Right renal cortex interstitium (tissue), 3 donors: ENCODE measurements at regions not wholly inside any gene's neighbourhood (a gene's known extent, or its start where the extent isn't known, plus 50 kb on each side); places are given as distances from the start of the nearest gene placed in this dataset.
"Not testable (repeated sequence)": the region's sequence is repeated elsewhere in the genome, so short reads cannot be mapped to it uniquely, and the experiment has no call there.

Experiments used
- DNase-seq, 3 donors: peaks; one replicate each; pipeline ENCODE4 v3.0.0-alpha.2; 2013; ENCODE audit warnings: low read depth in 3 of 3, low spot score in 2 of 3

DNA sequence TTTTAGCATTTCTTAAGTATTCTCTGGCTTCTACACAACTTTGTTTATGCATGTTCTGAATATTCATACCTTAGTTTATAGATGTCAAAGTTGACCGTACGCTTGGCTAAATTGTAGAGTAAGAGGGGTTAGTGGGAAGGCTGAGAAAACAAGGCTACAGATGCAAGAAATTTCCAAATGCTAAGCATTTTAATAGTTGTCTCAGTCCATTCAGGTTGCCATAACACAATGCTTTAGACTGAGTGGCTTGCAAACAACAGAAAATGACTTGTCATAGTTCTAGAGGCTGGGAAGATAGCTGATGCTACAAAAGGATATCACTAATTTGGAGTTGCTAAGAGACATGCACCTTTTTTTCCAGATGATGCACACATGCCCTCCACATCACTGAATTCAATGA is 53.0 kb upstream of the C1QTNF3 start:
- DNase-seq, result not testable (repeated sequence)

DNA sequence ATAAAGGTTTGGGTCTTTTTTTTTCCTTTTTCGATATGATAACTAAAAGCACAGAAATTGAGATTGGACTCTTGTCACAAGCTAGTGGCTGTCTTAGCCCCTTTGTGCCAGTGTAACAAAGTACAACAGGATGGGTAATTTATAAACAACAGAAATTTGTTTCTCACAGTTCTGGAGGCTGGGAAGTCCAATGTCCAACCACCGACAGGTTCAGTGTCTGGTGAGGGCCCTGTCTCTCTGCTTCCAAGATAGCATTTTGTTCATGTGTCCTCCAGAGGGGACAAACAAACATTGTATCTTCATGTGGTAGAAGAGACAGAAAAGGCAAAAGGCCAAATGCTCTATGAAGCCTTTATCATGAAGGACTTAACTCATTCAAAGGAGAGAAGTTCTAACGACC is 56.9 kb upstream of the C1QTNF3 start:
- not testable (repeated sequence) for DNase-seq

DNA sequence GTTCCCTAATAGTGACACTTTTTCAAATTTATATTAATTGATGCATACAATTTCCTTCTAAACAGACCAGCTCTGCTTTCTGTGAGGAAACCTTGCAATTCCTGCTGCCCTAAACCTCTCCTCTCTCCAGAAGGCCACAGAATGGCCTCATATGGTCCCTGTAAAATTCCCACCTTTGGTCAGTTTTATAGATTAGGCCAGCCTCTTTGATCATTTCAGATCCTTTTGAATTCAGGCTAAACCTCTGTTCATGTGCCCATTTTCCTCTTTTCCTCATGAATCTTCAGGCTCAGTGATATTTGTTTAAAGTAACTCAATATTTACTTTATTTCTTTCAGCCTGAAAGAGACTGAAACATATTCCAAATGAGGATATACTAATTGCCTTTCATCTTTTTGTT is 58.6 kb upstream of the C1QTNF3 start:
- not testable (repeated sequence) for DNase-seq

DNA sequence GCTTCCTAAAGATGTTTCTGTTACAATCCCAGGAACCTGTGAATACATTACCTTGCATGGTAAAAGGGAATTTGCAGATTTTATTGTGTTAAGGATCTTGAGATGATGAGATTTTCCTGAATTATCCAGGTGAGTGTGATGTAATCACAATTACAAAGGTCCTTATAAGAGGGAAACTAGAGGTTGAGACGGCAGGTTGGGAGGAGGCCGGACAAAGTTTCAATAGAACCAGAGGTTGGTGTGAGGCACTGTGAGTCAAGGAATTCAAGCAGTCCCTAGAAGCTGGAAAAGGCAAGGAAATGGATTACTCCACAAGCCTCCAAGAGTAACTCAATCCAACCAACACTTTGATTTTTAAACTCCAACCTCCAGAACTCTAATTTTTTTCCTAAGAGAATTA is 65.9 kb upstream of the C1QTNF3 start:
- not testable (repeated sequence) for DNase-seq

DNA sequence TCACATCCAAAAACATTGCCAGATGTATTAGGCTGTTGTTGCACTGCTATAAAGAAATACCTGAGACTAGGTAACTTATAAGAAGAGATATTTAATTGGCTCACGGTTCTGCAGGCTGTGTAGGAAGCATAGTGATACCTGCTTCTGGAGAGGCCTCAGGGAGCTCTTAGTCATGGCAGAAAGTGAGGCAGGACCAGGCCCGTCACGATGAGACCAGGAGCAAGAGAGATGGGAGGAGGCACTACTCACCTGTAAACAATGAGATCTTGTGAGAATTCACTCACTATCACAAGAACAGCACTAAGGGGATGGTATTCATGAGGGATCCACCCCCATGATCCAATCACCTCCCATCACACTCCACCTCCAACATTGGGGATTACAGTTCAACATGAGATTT is 81.3 kb upstream of the C1QTNF3 start:
- not testable (repeated sequence) for DNase-seq

DNA sequence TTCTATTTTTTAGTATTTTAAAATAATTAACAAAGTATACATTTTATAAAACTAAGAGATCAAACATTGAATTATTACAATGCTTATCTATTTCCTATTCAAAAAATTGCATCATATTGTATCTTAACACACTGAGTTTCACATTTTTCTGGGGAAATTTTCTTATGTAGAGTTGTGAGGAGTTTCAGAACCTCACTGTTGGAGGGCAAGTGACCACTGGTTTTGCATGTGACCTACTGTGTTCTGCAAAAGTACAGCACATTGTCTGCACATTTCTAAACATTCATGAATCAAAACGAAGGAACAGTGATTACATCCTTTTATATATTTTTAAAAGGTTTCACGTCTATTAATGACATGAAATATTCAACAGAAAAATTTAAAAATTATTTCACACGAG is 82.3 kb upstream of the C1QTNF3 start:
- DNase-seq, result not testable (repeated sequence)

DNA sequence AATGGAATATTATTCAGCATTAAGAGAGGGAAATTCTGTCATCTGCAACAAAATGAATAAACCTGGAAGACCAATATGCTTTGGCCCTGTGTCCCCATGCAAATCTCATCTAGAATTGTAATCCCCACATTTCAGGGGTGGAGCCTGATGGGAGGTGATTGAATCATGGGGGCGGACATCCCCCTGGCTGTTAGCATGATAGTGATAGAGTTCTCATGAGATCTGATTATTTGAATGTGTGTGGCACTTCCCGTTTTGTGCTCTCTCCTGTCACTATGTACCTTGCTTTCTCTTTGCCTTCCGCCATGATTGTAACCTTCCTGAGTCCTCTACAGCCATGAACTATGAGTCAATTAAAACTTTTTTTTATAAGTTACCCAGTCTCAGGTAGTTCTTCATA is 83.7 kb upstream of the C1QTNF3 start:
- DNase-seq, result not testable (repeated sequence)

DNA sequence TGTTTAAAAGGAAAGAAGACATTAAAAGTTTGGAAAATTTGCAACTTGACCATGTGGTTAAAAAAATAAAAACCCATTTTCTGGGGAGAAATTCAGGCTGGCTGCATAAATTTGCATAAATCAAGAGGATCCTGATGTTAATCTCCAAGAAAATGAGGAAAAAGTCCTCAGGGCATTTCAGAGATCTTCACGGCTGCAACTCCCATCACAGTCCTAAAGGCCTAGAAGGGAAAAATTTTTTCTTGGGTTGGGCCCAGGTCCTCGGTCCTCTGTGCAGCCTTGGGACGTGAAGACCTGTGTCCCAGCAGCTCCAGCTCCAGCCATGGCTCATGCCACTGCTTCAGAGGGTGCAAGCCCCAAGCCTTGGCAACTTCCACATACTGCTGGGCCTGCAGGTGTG is 84.8 kb upstream of the C1QTNF3 start:
- not testable (repeated sequence) for DNase-seq

DNA sequence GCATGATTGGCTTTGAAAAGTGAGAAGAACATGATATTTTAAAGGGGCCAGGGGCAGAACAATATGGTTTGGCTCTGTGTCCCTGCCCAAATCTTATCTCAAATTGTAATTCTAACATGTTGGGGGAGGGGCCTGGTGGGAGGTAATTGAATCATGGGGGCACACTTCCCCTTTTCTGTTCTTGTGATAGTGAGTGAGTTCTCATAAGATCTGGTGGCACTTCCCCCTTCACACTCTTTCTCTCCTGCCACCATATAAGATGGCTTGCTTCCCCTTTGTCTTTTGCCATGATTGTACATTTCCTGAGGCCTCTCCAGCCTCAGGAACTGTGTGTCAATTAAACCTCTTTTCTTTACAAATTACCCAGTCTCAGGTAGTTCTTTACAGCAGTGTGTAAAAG is 85.9 kb upstream of the C1QTNF3 start:
- not testable (repeated sequence) for DNase-seq

DNA sequence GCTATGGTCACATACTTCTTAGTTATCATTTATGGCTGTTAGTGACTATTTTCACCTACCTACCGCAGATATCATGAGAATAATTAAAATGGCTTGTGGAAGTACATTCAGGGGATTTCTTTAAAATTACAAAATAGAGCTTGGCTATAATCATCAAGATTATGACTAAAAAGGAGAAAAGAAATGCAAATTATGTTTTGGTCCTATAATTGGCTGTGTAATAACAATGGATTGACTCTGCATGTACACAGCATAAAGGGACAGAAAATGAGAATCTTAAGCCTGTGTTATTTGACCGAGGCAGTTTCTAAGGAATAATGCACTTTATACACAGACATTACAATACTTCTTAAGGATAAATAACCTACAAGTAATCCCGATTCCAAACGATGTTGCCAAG is 112.0 kb upstream of the C1QTNF3 start:
- DNase-seq, result not testable (repeated sequence)

DNA sequence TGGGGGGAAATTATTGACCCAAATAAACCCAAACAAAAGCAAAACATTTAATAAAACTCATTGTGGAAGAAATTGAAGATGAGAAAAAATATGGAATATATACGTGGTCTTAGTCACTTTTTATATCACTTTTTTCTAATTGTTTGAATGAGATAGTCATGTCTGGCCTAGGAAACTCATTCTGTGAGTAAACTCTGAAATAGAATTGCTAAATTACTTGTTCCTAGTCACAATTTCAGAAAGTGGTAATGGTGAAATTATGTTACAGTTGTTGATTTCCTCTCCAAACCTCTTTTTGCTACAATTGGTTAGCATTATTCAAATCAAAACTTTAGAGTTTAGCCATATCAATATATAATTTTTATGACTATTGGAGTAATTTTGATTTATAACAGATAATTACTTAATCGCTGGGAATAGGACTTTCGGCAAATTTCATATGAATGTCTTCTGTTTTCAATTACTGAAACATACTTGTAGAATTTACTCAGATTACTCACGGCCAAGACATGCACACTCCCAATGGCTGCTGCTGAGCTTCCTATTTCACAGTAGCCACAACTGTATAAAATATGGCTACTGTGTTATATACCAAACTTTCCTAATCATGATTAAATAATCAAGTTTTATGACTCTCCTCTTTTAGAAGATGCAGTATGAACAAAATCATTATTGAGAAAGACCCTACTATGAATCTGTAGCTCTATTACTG is 113.8 kb upstream of the C1QTNF3 start:
- DNase-seq, result not testable (repeated sequence)

DNA sequence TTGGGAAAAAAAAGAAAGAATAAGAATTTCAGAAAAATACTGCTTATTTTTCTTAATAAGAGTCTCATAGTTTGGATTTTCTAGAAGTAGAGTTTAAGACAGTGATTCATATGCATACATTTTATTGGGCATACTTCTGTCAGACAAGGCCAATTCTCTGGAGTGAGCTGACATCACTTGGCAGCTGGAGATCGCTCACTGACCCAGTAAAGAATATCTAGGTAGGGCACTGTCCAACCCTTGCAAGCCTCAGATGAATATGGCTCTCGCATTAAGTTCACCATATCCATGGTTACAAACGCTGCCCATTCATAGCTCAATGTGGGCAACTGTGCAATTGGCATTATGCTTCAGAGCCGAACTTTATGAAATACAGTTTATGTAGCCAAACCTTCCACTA is 117.9 kb upstream of the C1QTNF3 start:
- DNase-seq, result not testable (repeated sequence)

DNA sequence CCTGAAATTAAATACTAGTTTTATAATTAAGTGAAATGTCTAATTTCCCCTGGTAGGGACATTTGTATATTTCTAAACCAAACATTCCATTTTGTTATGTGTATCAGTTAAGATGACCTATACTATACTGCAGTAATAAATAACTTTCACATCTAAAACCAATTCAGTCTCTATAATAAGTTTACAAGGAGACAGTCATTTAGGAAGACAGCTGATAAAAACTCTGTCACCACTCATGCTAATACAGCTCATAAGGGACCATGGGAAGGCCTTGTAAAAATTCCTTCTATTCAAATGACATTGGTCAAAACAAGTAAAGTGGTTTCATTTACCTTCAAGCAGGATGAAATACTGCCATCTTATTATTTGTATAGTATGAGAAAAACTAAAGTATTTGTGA is 128.4 kb upstream of the C1QTNF3 start:
- not testable (repeated sequence) for DNase-seq

DNA sequence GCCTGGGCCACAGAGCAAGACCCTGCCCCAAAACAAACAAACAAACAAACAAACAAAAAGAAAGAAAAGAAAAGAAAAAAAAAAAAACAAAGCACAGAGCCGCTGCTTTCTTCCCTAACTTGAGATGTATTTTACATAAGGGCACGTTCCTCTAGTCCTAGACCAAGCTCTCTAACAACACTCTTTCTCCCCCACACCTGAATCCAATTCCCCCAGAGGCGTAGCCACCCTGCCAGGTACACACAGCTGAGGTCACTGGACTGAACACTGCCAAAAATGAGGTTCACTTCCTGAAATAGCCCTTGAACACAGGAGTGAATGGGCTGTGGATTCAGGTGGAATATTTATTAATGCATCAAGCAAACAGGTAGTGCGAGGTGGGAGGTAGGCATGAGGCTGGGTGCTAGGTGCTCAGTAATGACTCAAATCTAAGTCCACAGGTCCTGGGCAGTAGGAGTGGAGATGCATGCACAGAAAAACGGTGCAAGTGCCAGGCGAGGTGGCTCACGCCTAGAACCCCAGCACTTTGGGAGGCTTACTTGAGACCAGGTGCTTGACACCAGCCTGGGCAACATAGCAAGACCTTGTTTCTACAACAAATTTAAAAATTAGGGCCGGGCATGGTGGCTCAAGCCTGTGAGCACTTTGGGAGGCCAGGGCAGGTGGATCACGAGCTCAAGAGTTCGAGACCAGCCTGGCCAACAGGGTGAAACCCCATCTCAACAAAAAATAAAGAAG is 136.6 kb upstream of the C1QTNF3 start:
- DNase-seq, result not testable (repeated sequence)

DNA sequence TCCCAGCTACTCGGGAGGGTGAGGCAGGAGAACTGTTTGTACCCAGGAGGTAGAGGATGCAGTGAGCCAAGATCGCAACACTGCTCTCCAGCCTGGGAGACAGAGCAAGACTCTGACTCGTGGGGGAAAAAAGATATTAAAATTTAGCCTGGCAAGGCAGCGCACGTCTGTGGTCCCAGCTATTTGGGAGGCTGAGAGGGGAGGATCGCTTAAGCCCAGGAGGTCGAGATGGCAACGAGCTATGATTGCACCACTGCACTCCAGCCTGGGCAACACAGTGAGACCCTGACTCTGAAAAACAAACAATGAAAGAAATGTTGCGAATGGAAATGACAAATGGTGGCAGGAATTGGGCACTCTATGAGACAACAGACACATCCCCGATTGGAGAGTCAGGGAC is 137.2 kb upstream of the C1QTNF3 start:
- not testable (repeated sequence) for DNase-seq

DNA sequence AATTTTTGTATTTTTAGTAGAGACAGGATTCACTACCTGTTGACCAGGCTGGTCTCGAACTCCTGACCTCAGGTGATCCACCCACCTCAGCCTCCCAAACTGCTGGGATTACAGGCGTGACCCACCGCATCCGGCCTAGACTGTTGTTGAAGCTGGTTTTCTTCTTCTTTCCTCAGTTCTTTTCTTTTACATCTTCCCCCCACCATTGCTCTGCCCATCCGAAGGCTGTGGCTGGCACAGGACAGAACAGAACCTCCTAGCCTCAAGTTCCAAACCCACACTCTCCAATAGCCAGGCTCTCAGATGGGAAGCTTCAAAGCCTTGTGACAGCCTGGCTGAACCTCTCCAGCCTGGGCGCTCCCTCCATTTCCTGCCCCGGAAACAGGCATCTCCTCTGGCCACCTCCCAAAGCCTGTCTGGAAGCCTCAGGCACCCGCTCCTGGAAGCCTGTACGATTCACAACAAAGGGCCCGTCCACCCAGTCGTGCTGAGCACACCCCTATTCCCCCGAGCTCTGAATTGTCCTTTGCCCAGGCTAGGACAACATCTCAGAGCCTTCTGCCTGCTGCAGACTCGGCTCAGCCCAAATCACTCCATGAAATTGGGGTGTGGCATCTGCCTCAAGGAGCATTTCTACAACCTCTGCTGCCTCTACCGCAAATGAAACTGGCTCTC is 138.1 kb upstream of the C1QTNF3 start:
- DNase-seq, result not testable (repeated sequence)

DNA sequence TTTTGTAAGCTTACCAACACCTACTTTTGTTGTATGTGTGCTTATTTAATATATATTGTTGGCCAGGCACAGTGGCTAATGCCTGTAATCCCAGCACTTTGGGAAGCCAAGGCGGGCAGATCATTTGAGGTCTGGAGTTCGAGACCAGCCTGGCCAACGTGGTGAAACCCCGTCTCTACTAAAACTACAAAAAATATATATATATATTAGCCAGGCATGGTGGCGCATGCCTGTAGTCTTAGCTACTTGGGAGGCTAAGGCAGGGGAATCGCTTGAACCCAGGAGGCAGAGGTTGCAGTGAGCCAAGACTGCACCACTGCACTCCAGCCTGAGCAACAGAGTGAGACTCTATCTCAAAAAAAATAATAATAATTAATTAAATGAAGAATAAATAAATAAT is 142.0 kb upstream of the C1QTNF3 start:
- DNase-seq, result not testable (repeated sequence)

DNA sequence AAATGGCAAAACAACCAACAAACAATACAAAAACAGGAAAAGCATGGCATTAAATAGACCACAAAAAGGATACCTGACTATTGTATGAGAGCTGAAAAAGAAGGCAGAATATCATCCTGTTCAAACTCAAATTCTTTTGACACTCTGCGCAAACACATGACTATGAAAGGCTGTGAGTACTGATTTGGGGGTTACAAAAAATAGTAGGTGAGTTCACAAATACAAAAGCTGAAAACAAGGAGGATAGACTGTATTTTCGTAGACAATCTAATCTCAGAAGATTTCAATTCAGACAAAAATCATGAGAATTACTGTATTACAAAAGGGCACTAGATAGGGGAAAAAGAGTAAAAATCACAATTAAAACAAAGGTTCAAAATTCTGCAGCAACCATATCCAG is 142.6 kb upstream of the C1QTNF3 start:
- not testable (repeated sequence) for DNase-seq

DNA sequence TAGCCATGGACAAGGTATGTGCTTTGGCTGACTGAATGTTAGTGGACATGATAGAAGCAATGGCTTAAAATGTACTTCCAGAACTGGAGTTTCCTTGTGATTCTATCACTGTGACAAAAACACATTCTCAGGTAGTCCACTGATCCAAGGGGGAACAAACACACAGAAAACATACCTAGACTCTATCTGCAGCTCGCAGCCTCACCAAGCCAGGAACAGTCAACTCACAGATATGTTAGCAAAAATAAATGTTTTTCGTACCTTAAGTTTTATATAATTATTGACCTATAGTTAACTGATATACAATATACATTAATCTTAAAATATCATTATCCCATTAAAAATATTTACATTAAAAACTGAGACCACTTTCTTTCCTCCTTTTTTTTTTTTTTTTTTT is 143.1 kb upstream of the C1QTNF3 start:
- not testable (repeated sequence) for DNase-seq

DNA sequence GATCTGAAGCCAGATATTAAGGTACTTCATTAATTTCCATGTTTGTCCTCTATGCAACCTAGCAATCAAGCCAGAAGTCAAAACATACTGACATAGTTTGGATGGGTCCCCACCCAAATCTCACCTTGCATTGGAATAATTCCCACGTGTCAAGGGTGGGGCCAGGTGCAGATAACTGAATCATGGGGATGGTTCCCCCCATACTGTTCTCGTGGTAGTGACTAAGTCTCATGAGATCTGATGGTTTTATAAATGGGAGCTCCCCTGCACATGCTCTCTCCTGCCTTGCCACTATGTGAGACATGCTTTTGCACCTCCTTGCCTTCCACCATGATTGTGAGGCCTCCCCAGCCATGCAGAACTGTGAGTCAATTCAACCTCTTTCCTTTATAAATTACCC is 143.9 kb upstream of the C1QTNF3 start:
- DNase-seq, result not testable (repeated sequence)

DNA sequence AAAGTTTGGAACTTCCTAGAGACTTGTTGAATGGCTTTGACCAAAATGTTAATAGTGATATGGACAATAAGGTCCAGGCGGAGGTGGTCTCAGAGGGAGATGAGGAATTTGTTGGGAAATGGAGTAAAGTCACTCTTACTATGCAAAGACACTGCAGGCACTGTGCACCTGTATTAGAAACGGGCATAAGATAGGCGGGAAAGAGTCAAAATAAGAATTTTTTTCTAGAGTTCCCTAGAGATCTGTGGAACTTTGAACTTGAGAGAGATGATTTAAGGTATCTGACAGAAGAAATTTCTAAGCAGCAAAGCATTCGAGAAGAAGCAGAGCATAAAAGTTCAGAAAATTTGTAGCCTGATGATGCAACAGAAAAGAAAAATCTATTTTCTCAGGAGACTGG is 144.4 kb upstream of the C1QTNF3 start:
- not testable (repeated sequence) for DNase-seq
